GM19468 (cell line): ENCODE measurements at regions not wholly inside any gene's neighbourhood (a gene's known extent, or its start where the extent isn't known, plus 50 kb on each side); places are given as distances from the start of the nearest gene placed in this dataset.
"Not testable (repeated sequence)": the region's sequence is repeated elsewhere in the genome, so short reads cannot be mapped to it uniquely, and the experiment has no call there.

Source experiments
- ATAC-seq: cut with Tn5 transposase; IDR thresholded peaks from one replicate; pipeline ENCODE4 v1.9.1; 2021; ENCODE audit warnings: mild to moderate bottlenecking, moderate library complexity, moderate number of reproducible peaks; ENCODE audit not compliant: unreplicated experiment; ENCODE audit errors: extremely low read depth

- no peak for ATAC-seq
Measured at GRCh38 chr10:53253221-53253620, 480.6 kb upstream of the MBL2 start.

GRCh38 chr10:53239873-53240272 is 467.3 kb upstream of the MBL2 start:
- no peak for ATAC-seq

GRCh38 chr10:53236941-53237340 is 464.4 kb upstream of the MBL2 start:
- ATAC-seq, result no peak

- no peak for ATAC-seq
Measured at GRCh38 chr10:53233749-53234148, 461.2 kb upstream of the MBL2 start.

- ATAC-seq, result no peak
Measured at GRCh38 chr10:53230651-53231050, 458.1 kb upstream of the MBL2 start.

GRCh38 chr10:53223851-53224250 is 451.3 kb upstream of the MBL2 start:
- no peak for ATAC-seq

GRCh38 chr10:53222806-53223205 is 450.2 kb upstream of the MBL2 start:
- no peak for ATAC-seq

GRCh38 chr10:53209944-53210611 is 437.5 kb upstream of the MBL2 start:
- no peak for ATAC-seq

- no peak for ATAC-seq
Measured at GRCh38 chr10:53183733-53184132, 411.1 kb upstream of the MBL2 start.

GRCh38 chr10:53177468-53177867 is 404.9 kb upstream of the MBL2 start:
- ATAC-seq, result no peak

- no peak for ATAC-seq
Measured at GRCh38 chr10:53166325-53166724, 393.7 kb upstream of the MBL2 start.

GRCh38 chr10:53162856-53163255 is 390.3 kb upstream of the MBL2 start:
- ATAC-seq, result no peak

- ATAC-seq, result no peak
Measured at GRCh38 chr10:53161231-53161630, 388.6 kb upstream of the MBL2 start.

GRCh38 chr10:53155674-53156073 is 383.1 kb upstream of the MBL2 start:
- ATAC-seq, result not testable (repeated sequence)

GRCh38 chr10:53153831-53154230 is 381.2 kb upstream of the MBL2 start:
- ATAC-seq, result no peak

GRCh38 chr10:53140506-53140905 is 367.9 kb upstream of the MBL2 start:
- no peak for ATAC-seq

GRCh38 chr10:53135897-53136253 is 363.3 kb upstream of the MBL2 start:
- ATAC-seq, result no peak

GRCh38 chr10:53135213-53135896 is 362.8 kb upstream of the MBL2 start:
- peak; percentile 84 for ATAC-seq

GRCh38 chr10:53134050-53134449 is 361.5 kb upstream of the MBL2 start:
- ATAC-seq, result no peak

- ATAC-seq, result no peak
Measured at GRCh38 chr10:53130337-53130736, 357.8 kb upstream of the MBL2 start.

GRCh38 chr10:53127686-53128085 is 355.1 kb upstream of the MBL2 start:
- no peak for ATAC-seq

GRCh38 chr10:53123311-53123710 is 350.7 kb upstream of the MBL2 start:
- ATAC-seq, result no peak
